PC-9 (cell line): ENCODE measurements at regions not wholly inside any gene's neighbourhood (a gene's known extent, or its start where the extent isn't known, plus 50 kb on each side); places are given as distances from the start of the nearest gene placed in this dataset.

ENCODE experiments used
- BruUV-seq: library from RNA; stranded (reverse); fragments of 400-500 nt; replicated peaks from 2 replicates; lab custom pipeline; 2021; lab: Mats Ljungman, UMichigan
- CTCF ChIA-PET: fragments of 300-600 bp; sonication (Branson Sonifier 250); formaldehyde crosslinking; loops from one replicate; lab custom pipeline; 2022; ENCODE audit warnings: antibody characterized with exemption; lab: Charles Lee
- POLR2A ChIA-PET: fragments of 300-600 bp; sonication (Branson Sonifier 250); formaldehyde crosslinking; loops from one replicate; lab custom pipeline; 2022; ENCODE audit warnings: antibody characterized with exemption; ENCODE audit not compliant: unreplicated experiment; lab: Charles Lee
- DNase-seq, 2 experiments: peaks; one replicate each; pipeline versions ENCODE4 v3.0.0 to v3.0.0-alpha.2; 2015 to 2022; ENCODE audit warnings: mixed read lengths in 1 of 2
- H2AFZ ChIP-seq: fragments of 200-600 bp; sonication (generic); 2 replicates; pipeline ENCODE4 v1.8.1; 2017; ENCODE audit warnings: antibody characterized with exemption
- H3F3A ChIP-seq: fragments of 200-600 bp; sonication (generic); 2 replicates; pipeline ENCODE4 v1.8.1; 2017; ENCODE audit warnings: antibody characterized with exemption, mild to moderate bottlenecking, low read depth; ENCODE audit not compliant: insufficient read depth
- H3K27ac ChIP-seq: fragments of 200-600 bp; sonication (generic); 2 replicates; pipeline ENCODE4 v1.6.1; 2016; ENCODE audit warnings: mixed run types
- H3K27me3 ChIP-seq: fragments of 200-600 bp; sonication (generic); 2 replicates; pipeline ENCODE4 v1.6.1; 2016; ENCODE audit warnings: low read depth, mixed run types; ENCODE audit not compliant: insufficient read depth
- H3K36me3 ChIP-seq: fragments of 200-600 bp; sonication (generic); 2 replicates; pipeline ENCODE4 v1.6.1; 2016; ENCODE audit warnings: low read depth, mixed run types
- H3K4me1 ChIP-seq: fragments of 200-600 bp; sonication (generic); replicated peaks from 2 replicates; pipeline ENCODE4 v1.6.1; 2016; ENCODE audit warnings: mixed run types; ENCODE audit not compliant: insufficient read depth
- H3K4me2 ChIP-seq: fragments of 200-600 bp; sonication (generic); 2 replicates; pipeline ENCODE4 v1.6.1; 2017; ENCODE audit warnings: mixed run types
- H3K4me3 ChIP-seq: fragments of 200-600 bp; sonication (generic); 2 replicates; pipeline ENCODE4 v1.6.1; 2016; ENCODE audit warnings: mixed run types
- H3K79me2 ChIP-seq: fragments of 200-600 bp; sonication (generic); 2 replicates; pipeline ENCODE4 v1.6.1; 2017; ENCODE audit warnings: low read depth, mixed run types
- H3K9me2 ChIP-seq: fragments of 200-600 bp; sonication (generic); 2 replicates; pipeline ENCODE4 v1.8.1; 2017; ENCODE audit warnings: mild to moderate bottlenecking; ENCODE audit not compliant: insufficient read depth
- H3K9me3 ChIP-seq: fragments of 200-600 bp; sonication (generic); 2 replicates; pipeline ENCODE4 v1.8.1; 2016; ENCODE audit warnings: low read depth; ENCODE audit not compliant: insufficient read depth
- H4K20me1 ChIP-seq: fragments of 200-600 bp; sonication (generic); 2 replicates; pipeline ENCODE4 v1.8.1; 2017; ENCODE audit not compliant: insufficient read depth
- EZH2 ChIP-seq: fragments of 200-600 bp; sonication (generic); IDR thresholded peaks from 2 replicates; pipeline ENCODE4 v1.8.0; 2017; ENCODE audit warnings: antibody characterized with exemption, low read depth
- intact Hi-C: fragments of 100-400 bp; cut with micrococcal nuclease; formaldehyde crosslinking; loops from one replicate; pipeline ENCODE4 v1.10.0; 2022; ENCODE audit not compliant: unreplicated experiment
- TF ChIP-seq, protein P1 (sequence below): fragments of 200-600 bp; sonication (generic); conservative IDR thresholded peaks from 2 replicates; pipeline ENCODE4 v1.6.1; 2017; ENCODE audit warnings: mixed run types, antibody characterized with exemption, mild to moderate bottlenecking, moderate library complexity

DNA sequence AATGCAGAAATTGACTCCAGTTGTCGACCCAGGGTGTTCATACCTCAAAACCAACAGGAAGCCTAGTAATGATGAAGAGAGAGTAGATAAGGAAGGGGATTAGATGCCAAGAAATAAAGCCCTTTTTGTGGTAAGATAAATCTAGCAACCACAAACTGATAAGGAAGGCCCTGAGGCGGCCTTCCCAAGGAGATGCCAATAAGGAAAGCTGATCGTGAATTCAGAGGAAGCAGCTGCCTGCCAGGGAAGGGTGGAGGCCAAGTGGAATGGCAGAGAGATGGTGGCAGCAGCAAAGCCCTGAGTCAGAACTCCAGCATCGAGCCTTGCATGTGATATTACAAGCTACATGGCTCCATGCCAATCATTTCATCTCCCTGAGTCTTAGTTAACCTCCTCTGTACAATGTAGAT lies 126.3 kb downstream of the IRS1 start:
- intact Hi-C loops = loop anchor here (1.0 to 5.0 kb wide), 6 partner anchors 23 to 338 kb away; partner anchors contain the start of gene IRS1
- BruUV-seq = no TSS peak

GRCh38 chr2:226671141-226671676 lies 128.4 kb downstream of the IRS1 start:
- Histone ChIP-seq H3K79me2 (no peaks in the 10 kb centered on the region), H3K4me3 (no peak overlapping the region), H3K27me3 (no peaks in the 10 kb centered on the region), H3K27ac (no peak overlapping the region), H2AFZ (no peak overlapping the region), H4K20me1 (no peaks in the 10 kb centered on the region), H3F3A (peaks cover 21% of the 10 kb centered on the region; the same call in 1 of the 2 replicates), H3K36me3 (no peaks in the 10 kb centered on the region), H3K4me2 (no peak overlapping the region), H3K4me1 (peaks cover 34% of the 10 kb centered on the region), H3K9me2 (no peaks in the 10 kb centered on the region), H3K9me3 (no peaks in the 10 kb centered on the region; the same call in 1 of the 2 replicates)
- POLR2A ChIA-PET = no interaction called here
- CTCF ChIA-PET = no interaction called here
- TF ChIP-seq, protein P1, sequence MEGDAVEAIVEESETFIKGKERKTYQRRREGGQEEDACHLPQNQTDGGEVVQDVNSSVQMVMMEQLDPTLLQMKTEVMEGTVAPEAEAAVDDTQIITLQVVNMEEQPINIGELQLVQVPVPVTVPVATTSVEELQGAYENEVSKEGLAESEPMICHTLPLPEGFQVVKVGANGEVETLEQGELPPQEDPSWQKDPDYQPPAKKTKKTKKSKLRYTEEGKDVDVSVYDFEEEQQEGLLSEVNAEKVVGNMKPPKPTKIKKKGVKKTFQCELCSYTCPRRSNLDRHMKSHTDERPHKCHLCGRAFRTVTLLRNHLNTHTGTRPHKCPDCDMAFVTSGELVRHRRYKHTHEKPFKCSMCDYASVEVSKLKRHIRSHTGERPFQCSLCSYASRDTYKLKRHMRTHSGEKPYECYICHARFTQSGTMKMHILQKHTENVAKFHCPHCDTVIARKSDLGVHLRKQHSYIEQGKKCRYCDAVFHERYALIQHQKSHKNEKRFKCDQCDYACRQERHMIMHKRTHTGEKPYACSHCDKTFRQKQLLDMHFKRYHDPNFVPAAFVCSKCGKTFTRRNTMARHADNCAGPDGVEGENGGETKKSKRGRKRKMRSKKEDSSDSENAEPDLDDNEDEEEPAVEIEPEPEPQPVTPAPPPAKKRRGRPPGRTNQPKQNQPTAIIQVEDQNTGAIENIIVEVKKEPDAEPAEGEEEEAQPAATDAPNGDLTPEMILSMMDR = no peak
- TF ChIP-seq EZH2 = no peak
- intact Hi-C loops = loop anchor here (5.0 kb wide), 1 partner anchor 259 kb away; no protein-coding TSS in a partner anchor
- no peak for DNase-seq
- BruUV-seq = no TSS peak

More for the DNA sequence above, 126.3 kb downstream of the IRS1 start:
- Histone ChIP-seq H3K27ac (peak overlapping the region; percentile 66), H3K4me2 (peak overlapping the region; percentile 29), H3F3A (peaks cover 21% of the 10 kb centered on the region; the same call in 1 of the 2 replicates), H3K79me2 (no peaks in the 10 kb centered on the region), H3K4me1 (peaks cover 34% of the 10 kb centered on the region), H3K36me3 (no peaks in the 10 kb centered on the region), H3K9me2 (no peaks in the 10 kb centered on the region), H2AFZ (no peak overlapping the region), H3K27me3 (no peaks in the 10 kb centered on the region), H4K20me1 (no peaks in the 10 kb centered on the region), H3K4me3 (no peak overlapping the region), H3K9me3 (no peaks in the 10 kb centered on the region; the same call in 1 of the 2 replicates)
- CTCF ChIA-PET = interaction anchor here (1.3 to 1.5 kb wide), 2 partner anchors 196 to 457 kb away, joined by 4 read pairs; no protein-coding TSS in a partner anchor
- TF ChIP-seq EZH2 = no peak
- TF ChIP-seq, protein P1 = no peak
- POLR2A ChIA-PET = interaction anchor here (0.5 to 0.7 kb wide), 4 partner anchors 46 to 261 kb away, joined by 3 to 7 read pairs (median 4); no protein-coding TSS in a partner anchor
- DNase-seq = peak; percentile 92 to 97

GRCh38 chr2:226669905-226670304 lies 129.7 kb downstream of the IRS1 start:
- no peak for TF ChIP-seq EZH2
- TF ChIP-seq, protein P1 = no peak
- no peak overlapping the region for H2AFZ ChIP-seq
- ChIA-PET CTCF (no interaction called here), POLR2A (no interaction called here)
- no peaks in the 10 kb centered on the region for H3K9me2 ChIP-seq
- H3K9me3 ChIP-seq = no peaks in the 10 kb centered on the region; the same call in 1 of the 2 replicates
- H3K4me2 ChIP-seq = no peak overlapping the region
- DNase-seq = no peak
- no peaks in the 10 kb centered on the region for H4K20me1 ChIP-seq
- H3K4me3 ChIP-seq = no peak overlapping the region
- H3K27me3 ChIP-seq = no peaks in the 10 kb centered on the region
- intact Hi-C loops = loop anchor here (5.0 kb wide), 1 partner anchor 258 kb away; no protein-coding TSS in a partner anchor
- no TSS peak for BruUV-seq
- peaks cover 32% of the 10 kb centered on the region for H3K4me1 ChIP-seq
- H3K27ac ChIP-seq = no peak overlapping the region
- H3K79me2 ChIP-seq = no peaks in the 10 kb centered on the region
- no peaks in the 10 kb centered on the region for H3K36me3 ChIP-seq
- H3F3A ChIP-seq = peaks cover 21% of the 10 kb centered on the region; the same call in 1 of the 2 replicates
